Neural progenitor cell (in vitro differentiated cells): ENCODE measurements at regions not wholly inside any gene's neighbourhood (a gene's known extent, or its start where the extent isn't known, plus 50 kb on each side); places are given as distances from the start of the nearest gene placed in this dataset.

Source experiments
- DNase-seq: peaks from one replicate; pipeline ENCODE4 v3.0.0-alpha.2; 2016; ENCODE audit warnings: low spot score
- H2AFZ ChIP-seq: fragments of 200-600 bp; sonication (generic); replicated peaks from 2 replicates; pipeline ENCODE4 v1.6.1; 2016; ENCODE audit warnings: antibody characterized with exemption
- H3F3A ChIP-seq: fragments of 200-600 bp; sonication (generic); 2 replicates; pipeline ENCODE4 v1.6.1; 2016; ENCODE audit warnings: antibody characterized with exemption, low read depth
- H3K27ac ChIP-seq: fragments of 200-600 bp; sonication (generic); 2 replicates; pipeline ENCODE4 v1.5.1; 2016; ENCODE audit warnings: mild to moderate bottlenecking
- H3K27me3 ChIP-seq: fragments of 200-600 bp; sonication (generic); 2 replicates; pipeline ENCODE4 v1.6.1; 2016; ENCODE audit warnings: mild to moderate bottlenecking, moderate library complexity
- H3K36me3 ChIP-seq: fragments of 200-600 bp; sonication (generic); 2 replicates; pipeline ENCODE4 v1.5.1; 2016
- H3K4me1 ChIP-seq: fragments of 200-600 bp; sonication (generic); 2 replicates; pipeline ENCODE4 v1.6.1; 2016; ENCODE audit warnings: mixed run types
- H3K4me2 ChIP-seq: fragments of 200-600 bp; sonication (generic); 2 replicates; pipeline ENCODE4 v1.6.1; 2016
- H3K4me3 ChIP-seq: fragments of 200-600 bp; sonication (generic); 2 replicates; pipeline ENCODE4 v1.5.1; 2016
- H3K79me2 ChIP-seq: fragments of 200-600 bp; sonication (generic); 2 replicates; pipeline ENCODE4 v1.6.1; 2016; ENCODE audit warnings: low read depth
- H3K9ac ChIP-seq: fragments of 200-600 bp; sonication (generic); 2 replicates; pipeline ENCODE4 v1.6.1; 2016
- H3K9me3 ChIP-seq: fragments of 200-600 bp; sonication (generic); 2 replicates; pipeline ENCODE4 v1.5.1; 2016; ENCODE audit warnings: low read depth
- H4K20me1 ChIP-seq: fragments of 200-600 bp; sonication (generic); 2 replicates; pipeline ENCODE4 v1.6.1; 2016; ENCODE audit warnings: low read depth
- H3K27ac Mint-ChIP-seq: 3 replicates; pipeline ENCODE4 v1.8.0; 2021; ENCODE audit warnings: mixed read lengths
- H3K27me3 Mint-ChIP-seq: 2 replicates; pipeline ENCODE4 v1.8.0; 2022; ENCODE audit warnings: low read depth, mild to moderate bottlenecking, inconsistent platforms, moderate library complexity, mixed read lengths; ENCODE audit not compliant: insufficient read depth
- H3K36me3 Mint-ChIP-seq: 3 replicates; pipeline ENCODE4 v1.8.0; 2021; ENCODE audit warnings: mixed read lengths
- H3K4me1 Mint-ChIP-seq: 3 replicates; pipeline ENCODE4 v1.8.0; 2021; ENCODE audit warnings: mixed read lengths
- H3K4me3 Mint-ChIP-seq: 3 replicates; pipeline ENCODE4 v1.8.0; 2021; ENCODE audit warnings: mild to moderate bottlenecking, moderate library complexity, mixed read lengths
- H3K9me3 Mint-ChIP-seq: 3 replicates; pipeline ENCODE4 v1.8.0; 2020; ENCODE audit warnings: mixed read lengths
- EZH2 ChIP-seq: fragments of 200-600 bp; sonication (generic); IDR thresholded peaks from 2 replicates; pipeline ENCODE4 v1.6.1; 2017; ENCODE audit warnings: antibody characterized with exemption, mild to moderate bottlenecking, moderate library complexity
- EZH2phosphoT487 ChIP-seq: fragments of 200-600 bp; sonication (generic); IDR thresholded peaks from 2 replicates; pipeline ENCODE4 v1.6.1; 2017; ENCODE audit warnings: antibody characterized with exemption
- TF ChIP-seq, protein P1 (sequence below): fragments of 200-600 bp; sonication (generic); IDR thresholded peaks from 2 replicates; pipeline ENCODE4 v1.5.1; 2017; ENCODE audit warnings: antibody characterized with exemption, mild to moderate bottlenecking

DNA sequence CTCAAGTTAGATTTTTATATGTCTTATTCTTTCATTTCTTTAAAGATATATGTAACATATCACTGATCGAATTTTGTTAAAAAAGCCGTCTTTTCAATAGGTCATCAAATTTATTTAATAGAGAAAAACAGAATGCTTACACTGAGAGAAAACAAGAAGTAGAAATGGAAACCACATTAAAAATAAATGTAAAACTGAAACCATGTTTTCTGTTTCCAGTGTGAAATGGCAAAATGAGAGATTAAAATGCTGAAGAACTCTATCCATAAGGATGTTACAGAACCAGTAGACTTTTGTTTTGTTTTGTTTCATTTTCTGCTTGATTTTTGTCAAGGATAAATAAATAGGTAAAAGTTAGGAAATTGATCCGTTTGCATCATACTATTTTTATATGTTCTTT is 210.1 kb downstream of the PRDM9 start:
- H3K36me3 ChIP-seq: no peaks in the 10 kb centered on the region
- H3K9me3 Mint-ChIP-seq: peaks cover 2% of the 10 kb centered on the region
- H3K4me1 ChIP-seq: no peaks in the 10 kb centered on the region
- H3K79me2 ChIP-seq: no peaks in the 10 kb centered on the region
- H3K4me2 ChIP-seq: no peak overlapping the region
- no peak for TF ChIP-seq EZH2
- TF ChIP-seq EZH2phosphoT487: no peak
- TF ChIP-seq, protein P1, sequence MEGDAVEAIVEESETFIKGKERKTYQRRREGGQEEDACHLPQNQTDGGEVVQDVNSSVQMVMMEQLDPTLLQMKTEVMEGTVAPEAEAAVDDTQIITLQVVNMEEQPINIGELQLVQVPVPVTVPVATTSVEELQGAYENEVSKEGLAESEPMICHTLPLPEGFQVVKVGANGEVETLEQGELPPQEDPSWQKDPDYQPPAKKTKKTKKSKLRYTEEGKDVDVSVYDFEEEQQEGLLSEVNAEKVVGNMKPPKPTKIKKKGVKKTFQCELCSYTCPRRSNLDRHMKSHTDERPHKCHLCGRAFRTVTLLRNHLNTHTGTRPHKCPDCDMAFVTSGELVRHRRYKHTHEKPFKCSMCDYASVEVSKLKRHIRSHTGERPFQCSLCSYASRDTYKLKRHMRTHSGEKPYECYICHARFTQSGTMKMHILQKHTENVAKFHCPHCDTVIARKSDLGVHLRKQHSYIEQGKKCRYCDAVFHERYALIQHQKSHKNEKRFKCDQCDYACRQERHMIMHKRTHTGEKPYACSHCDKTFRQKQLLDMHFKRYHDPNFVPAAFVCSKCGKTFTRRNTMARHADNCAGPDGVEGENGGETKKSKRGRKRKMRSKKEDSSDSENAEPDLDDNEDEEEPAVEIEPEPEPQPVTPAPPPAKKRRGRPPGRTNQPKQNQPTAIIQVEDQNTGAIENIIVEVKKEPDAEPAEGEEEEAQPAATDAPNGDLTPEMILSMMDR: no peak
- H4K20me1 ChIP-seq: no peaks in the 10 kb centered on the region
- no peaks in the 10 kb centered on the region for H3K36me3 Mint-ChIP-seq
- H3K27ac Mint-ChIP-seq: no peak overlapping the region
- H3K4me3 Mint-ChIP-seq: no peak overlapping the region
- no peaks in the 10 kb centered on the region for H3K4me1 Mint-ChIP-seq
- no peak overlapping the region for H2AFZ ChIP-seq
- no peak overlapping the region for H3K27ac ChIP-seq
- H3F3A ChIP-seq: no peaks in the 10 kb centered on the region
- no peaks in the 10 kb centered on the region for H3K9me3 ChIP-seq
- no peaks in the 10 kb centered on the region for H3K27me3 ChIP-seq
- DNase-seq: no peak
- H3K4me3 ChIP-seq: no peak overlapping the region
- no peak overlapping the region for H3K9ac ChIP-seq
- H3K27me3 Mint-ChIP-seq: peaks cover 2% of the 10 kb centered on the region

DNA sequence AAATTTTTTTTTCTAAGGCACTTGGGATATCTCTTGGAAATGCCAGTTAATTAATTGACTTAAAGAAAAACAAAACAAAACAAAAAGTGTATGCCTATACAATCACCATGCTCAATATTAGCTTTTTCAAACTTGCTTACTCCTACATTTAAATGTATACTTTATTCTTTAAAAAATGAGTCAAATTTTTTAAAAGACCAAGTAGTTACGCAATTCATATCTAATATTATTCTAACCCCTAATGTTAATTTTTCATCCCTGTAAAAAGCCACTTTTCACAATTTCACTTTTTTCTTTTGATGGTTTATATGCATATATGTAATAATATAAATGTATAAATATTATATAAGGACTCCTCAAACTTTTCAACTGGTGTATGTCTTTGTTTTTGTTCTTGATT is 211.2 kb downstream of the PRDM9 start:
- no peaks in the 10 kb centered on the region for H3K36me3 ChIP-seq
- no peak overlapping the region for H3K9ac ChIP-seq
- H3K27ac ChIP-seq: no peak overlapping the region
- H3K27me3 Mint-ChIP-seq: peaks cover 2% of the 10 kb centered on the region
- no peaks in the 10 kb centered on the region for H3F3A ChIP-seq
- H2AFZ ChIP-seq: no peak overlapping the region
- no peaks in the 10 kb centered on the region for H3K27me3 ChIP-seq
- no peak overlapping the region for H3K4me3 ChIP-seq
- H3K79me2 ChIP-seq: no peaks in the 10 kb centered on the region
- no peaks in the 10 kb centered on the region for H4K20me1 ChIP-seq
- H3K4me2 ChIP-seq: no peak overlapping the region
- no peak overlapping the region for H3K4me3 Mint-ChIP-seq
- no peaks in the 10 kb centered on the region for H3K9me3 ChIP-seq
- no peak overlapping the region for H3K27ac Mint-ChIP-seq
- H3K36me3 Mint-ChIP-seq: no peaks in the 10 kb centered on the region
- H3K9me3 Mint-ChIP-seq: no peaks in the 10 kb centered on the region
- DNase-seq: no peak
- H3K4me1 ChIP-seq: no peaks in the 10 kb centered on the region
- no peaks in the 10 kb centered on the region for H3K4me1 Mint-ChIP-seq
- TF ChIP-seq, protein P1: no peak
- TF ChIP-seq EZH2phosphoT487 (no peak), EZH2 (no peak)

DNA sequence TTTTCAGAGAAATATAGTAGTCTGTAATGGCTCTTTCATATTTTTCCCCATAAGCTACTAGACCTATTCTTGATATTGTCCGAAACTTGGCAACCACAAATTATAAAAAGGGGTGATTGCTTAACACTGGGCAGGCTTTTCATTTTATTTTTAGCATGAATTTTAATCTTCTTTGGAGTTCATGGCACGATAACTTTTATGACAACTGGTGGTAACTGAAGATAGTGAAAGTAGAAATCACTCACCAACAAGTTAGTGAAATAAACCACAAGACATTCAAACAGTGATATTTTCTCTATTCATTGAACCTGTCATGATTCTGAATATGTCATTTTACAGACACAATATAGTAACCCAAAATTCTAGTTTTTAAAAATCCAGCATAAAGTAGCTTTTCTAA is 213.9 kb downstream of the PRDM9 start:
- no peak overlapping the region for H2AFZ ChIP-seq
- no peak for DNase-seq
- no peak overlapping the region for H3K4me3 ChIP-seq
- H3F3A ChIP-seq: no peaks in the 10 kb centered on the region
- H3K27ac ChIP-seq: no peak overlapping the region
- no peaks in the 10 kb centered on the region for H3K9me3 ChIP-seq
- H3K9ac ChIP-seq: no peak overlapping the region
- Mint-ChIP-seq H3K4me1 (no peaks in the 10 kb centered on the region), H3K27me3 (peaks cover 2% of the 10 kb centered on the region), H3K27ac (no peak overlapping the region), H3K4me3 (no peak overlapping the region), H3K36me3 (no peaks in the 10 kb centered on the region), H3K9me3 (no peaks in the 10 kb centered on the region)
- H3K27me3 ChIP-seq: no peaks in the 10 kb centered on the region
- no peaks in the 10 kb centered on the region for H3K79me2 ChIP-seq
- H3K4me1 ChIP-seq: no peaks in the 10 kb centered on the region
- TF ChIP-seq, protein P1: no peak
- H3K36me3 ChIP-seq: no peaks in the 10 kb centered on the region
- no peaks in the 10 kb centered on the region for H4K20me1 ChIP-seq
- no peak overlapping the region for H3K4me2 ChIP-seq

DNA sequence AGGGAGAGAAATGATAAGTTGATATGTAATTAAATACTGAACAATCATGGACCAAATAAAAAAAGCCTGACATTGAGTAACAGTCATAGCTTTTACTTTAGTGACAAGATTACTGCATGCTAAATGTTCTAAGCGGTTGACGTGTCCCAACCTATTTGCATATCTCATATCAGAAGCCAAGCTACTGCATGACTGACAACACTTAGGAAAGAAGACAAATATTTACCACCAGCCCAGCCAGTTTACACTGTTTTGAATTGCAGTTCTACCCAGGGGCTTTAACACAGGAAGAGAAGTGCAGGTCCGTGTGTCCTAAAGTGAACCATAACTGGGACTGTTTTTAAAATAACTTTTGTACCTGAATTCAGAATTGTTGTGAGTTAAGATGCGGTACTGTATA is 219.9 kb downstream of the PRDM9 start:
- Mint-ChIP-seq H3K4me1 (peaks cover 15% of the 10 kb centered on the region), H3K27me3 (no peaks in the 10 kb centered on the region), H3K27ac (no peak overlapping the region), H3K36me3 (no peaks in the 10 kb centered on the region), H3K9me3 (no peaks in the 10 kb centered on the region), H3K4me3 (no peak overlapping the region)
- Histone ChIP-seq H3K4me3 (no peak overlapping the region), H3K27ac (no peak overlapping the region), H3K36me3 (no peaks in the 10 kb centered on the region), H3F3A (peaks cover 5% of the 10 kb centered on the region), H2AFZ (no peak overlapping the region), H3K27me3 (no peaks in the 10 kb centered on the region), H3K9ac (no peak overlapping the region), H3K9me3 (no peaks in the 10 kb centered on the region), H3K79me2 (no peaks in the 10 kb centered on the region), H3K4me1 (peaks cover 18% of the 10 kb centered on the region), H3K4me2 (no peak overlapping the region), H4K20me1 (no peaks in the 10 kb centered on the region)
- DNase-seq: no peak
- TF ChIP-seq, protein P1: no peak
- no peak for TF ChIP-seq EZH2phosphoT487
- no peak for TF ChIP-seq EZH2
